ENCODE measurements at regions not wholly inside any gene's neighbourhood (a gene's known extent, or its start where the extent isn't known, plus 50 kb on each side); places are given as distances from the start of the nearest gene placed in this dataset.

DNA sequence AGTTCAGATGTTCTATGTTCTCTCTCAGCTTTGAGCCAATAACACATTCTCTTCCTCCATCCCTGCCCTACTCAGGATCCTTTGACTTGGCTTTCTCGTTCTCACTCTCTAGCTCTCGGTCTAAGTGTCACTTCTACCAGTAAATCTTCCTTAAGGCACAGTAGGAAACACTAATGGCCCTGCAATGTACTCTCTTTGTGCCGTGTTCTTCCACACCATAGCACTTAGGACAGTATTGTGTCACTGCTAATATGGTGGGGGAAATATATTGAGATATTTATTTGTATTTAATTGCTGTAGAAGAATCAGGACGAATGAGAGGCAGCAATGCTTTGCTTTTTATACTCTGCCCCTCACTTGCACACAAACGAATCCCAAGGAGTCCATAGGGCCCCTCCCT lies 493.1 kb downstream of the SHISA9 start:
- no peak for TF ChIP-seq GABPA (IDR thresholded peaks at IDR 0.05 in 1 of 2, conservative IDR thresholded peaks at IDR 0.05 in 1 of 2)
- no peak for TF ChIP-seq YY1 (IDR thresholded peaks at IDR 0.05)
- no peak for TF ChIP-seq CTCF (IDR thresholded peaks at IDR 0.05; ENCODE audit: low read depth, low read length, missing input control)
- no peak for TF ChIP-seq RXRA (IDR thresholded peaks at IDR 0.05)

Measured in liver (tissue), 3 donors.